Ureter (tissue), 1 donor: ENCODE measurements at regions not wholly inside any gene's neighbourhood (a gene's known extent, or its start where the extent isn't known, plus 50 kb on each side); places are given as distances from the start of the nearest gene placed in this dataset.
"Not testable (repeated sequence)": the region's sequence is repeated elsewhere in the genome, so short reads cannot be mapped to it uniquely, and the experiment has no call there.

Source experiments
- DNase-seq: peaks from one replicate; pipeline ENCODE4 v3.0.0-alpha.2; 2020; ENCODE audit warnings: low spot score
- donor health status: DM: yes; HTN: yes; CAD: no.

- no peak for DNase-seq
Measured at GRCh38 chr5:6078881-6079280, 299.5 kb downstream of the MED10 start.

GRCh38 chr5:6076341-6077239 is 301.8 kb downstream of the MED10 start:
- no peak for DNase-seq

- DNase-seq = not testable (repeated sequence)
Measured at GRCh38 chr5:6072488-6072887, 305.9 kb downstream of the MED10 start.

- DNase-seq = no peak
Measured at GRCh38 chr5:6069496-6070185, 308.7 kb downstream of the MED10 start.

GRCh38 chr5:6066016-6066415 is 312.3 kb downstream of the MED10 start:
- DNase-seq = no peak

GRCh38 chr5:6059137-6059800 is 319.1 kb downstream of the MED10 start:
- DNase-seq = no peak

- DNase-seq = no peak
Measured at GRCh38 chr5:6058055-6058715, 320.2 kb downstream of the MED10 start.

- DNase-seq = no peak
Measured at GRCh38 chr5:6056280-6056679, 322.1 kb downstream of the MED10 start.

GRCh38 chr5:6049662-6050061 is 328.7 kb downstream of the MED10 start:
- no peak for DNase-seq

GRCh38 chr5:6048746-6049145 is 329.6 kb downstream of the MED10 start:
- no peak for DNase-seq

GRCh38 chr5:6046296-6046967 is 331.9 kb downstream of the MED10 start:
- DNase-seq = no peak

GRCh38 chr5:6043491-6044310 is 334.6 kb downstream of the MED10 start:
- DNase-seq = no peak

GRCh38 chr5:6041977-6042550 is 336.3 kb downstream of the MED10 start:
- DNase-seq = no peak

- no peak for DNase-seq
Measured at GRCh38 chr5:6039111-6039510, 339.2 kb downstream of the MED10 start.

- no peak for DNase-seq
Measured at GRCh38 chr5:6036006-6036405, 342.3 kb downstream of the MED10 start.

GRCh38 chr5:6029811-6030271 is 348.5 kb downstream of the MED10 start:
- DNase-seq = no peak

GRCh38 chr5:6026766-6027406 is 351.5 kb downstream of the MED10 start:
- no peak for DNase-seq

- no peak for DNase-seq
Measured at GRCh38 chr5:6019612-6020011, 358.7 kb downstream of the MED10 start.

- DNase-seq = no peak
Measured at GRCh38 chr5:6013506-6013905, 364.8 kb downstream of the MED10 start.

GRCh38 chr5:6011199-6011598 is 367.1 kb downstream of the MED10 start:
- DNase-seq = no peak
